Posterior cingulate gyrus (tissue), 11 donors: ENCODE measurements at regions not wholly inside any gene's neighbourhood (a gene's known extent, or its start where the extent isn't known, plus 50 kb on each side); places are given as distances from the start of the nearest gene placed in this dataset.

Experiments used
- DNase-seq, 10 donors: peaks; one replicate each; pipeline versions ENCODE4 v3.0.0 to v3.0.0-alpha.2; 2020 to 2021; ENCODE audit warnings: mixed read lengths in 3 of 10
- intact Hi-C: fragments of 100-400 bp; cut with DNase I; formaldehyde crosslinking; loops from one replicate; pipeline ENCODE4 v1.15.1; 2023

DNA sequence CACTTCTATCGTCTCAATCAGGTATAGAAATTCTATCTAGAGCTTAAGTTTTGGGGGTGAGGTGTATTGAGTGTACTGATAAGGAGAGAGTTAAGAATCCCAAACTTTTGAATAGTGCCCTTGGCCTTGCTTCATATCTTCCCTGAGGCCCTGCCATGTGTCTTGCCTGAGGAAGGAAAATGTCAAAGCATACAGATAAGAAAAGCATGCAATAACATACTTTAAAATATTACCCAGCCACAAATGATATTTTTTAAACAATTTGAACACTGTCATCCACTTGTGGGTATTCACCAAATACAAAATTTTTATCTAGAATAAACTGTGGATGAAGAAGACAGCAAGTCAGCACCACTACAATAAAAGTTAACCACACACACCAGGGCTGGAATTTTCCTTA is 631.0 kb upstream of the ALCAM start:
- intact Hi-C loops = no loop called here
- DNase-seq = no peak

- no peak for DNase-seq
- intact Hi-C loops = no loop called here
Observed at GRCh38 chr3:104738271-104738670, 628.4 kb upstream of the ALCAM start.

- DNase-seq = no peak
- intact Hi-C loops = no loop called here
Observed at GRCh38 chr3:104740874-104741379, 625.8 kb upstream of the ALCAM start.

GRCh38 chr3:104742044-104742443 is 624.7 kb upstream of the ALCAM start:
- intact Hi-C loops = no loop called here
- no peak for DNase-seq

GRCh38 chr3:104745313-104745712 is 621.4 kb upstream of the ALCAM start:
- no peak for DNase-seq
- intact Hi-C loops = no loop called here

- intact Hi-C loops = no loop called here
- no peak for DNase-seq
Observed at GRCh38 chr3:104746056-104746455, 620.7 kb upstream of the ALCAM start.

DNA sequence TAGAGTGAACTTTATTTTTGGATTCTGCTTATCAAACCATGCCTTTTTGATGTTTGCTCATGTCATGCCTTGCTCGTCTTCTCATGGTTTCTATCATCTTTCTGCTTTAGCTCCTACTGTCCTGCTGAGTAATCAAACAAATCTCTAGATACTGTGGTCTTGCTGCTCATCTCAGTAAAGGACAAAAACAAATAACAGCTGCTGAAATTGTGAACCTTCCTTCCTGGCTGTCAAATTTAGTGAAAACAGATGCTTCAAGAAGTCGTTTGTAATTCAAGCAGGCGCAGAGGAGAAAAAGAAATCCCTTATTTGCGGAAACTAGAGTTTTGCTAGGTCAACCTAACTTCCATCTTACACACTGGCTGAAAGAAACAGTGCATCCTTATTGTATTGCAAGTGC is 616.1 kb upstream of the ALCAM start:
- intact Hi-C loops = no loop called here
- DNase-seq = no peak

DNA sequence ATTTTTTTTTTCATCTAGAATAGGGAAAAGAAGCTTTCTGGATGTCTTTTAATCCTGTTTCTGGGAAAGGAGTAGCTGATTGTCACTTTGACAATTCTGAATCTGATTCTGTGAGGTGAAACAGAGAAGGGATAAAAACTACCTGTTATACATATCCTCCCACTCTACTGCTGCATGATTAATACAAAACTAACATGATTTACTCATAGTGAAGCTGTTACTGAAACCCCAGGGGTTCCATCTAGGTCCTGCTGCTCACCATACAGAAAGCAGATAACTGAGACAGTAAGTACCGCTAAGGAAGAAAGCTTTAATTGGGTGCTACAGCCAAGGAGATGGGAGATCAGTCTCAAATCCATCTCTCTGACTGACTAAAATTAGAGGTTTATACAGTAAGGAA is 610.9 kb upstream of the ALCAM start:
- no peak for DNase-seq
- intact Hi-C loops = no loop called here

GRCh38 chr3:104763007-104763406 is 603.7 kb upstream of the ALCAM start:
- intact Hi-C loops = no loop called here

GRCh38 chr3:104764496-104764895 is 602.2 kb upstream of the ALCAM start:
- intact Hi-C loops = no loop called here
- no peak for DNase-seq

More at GRCh38 chr3:104763007-104763406, 603.7 kb upstream of the ALCAM start:
- DNase-seq = peak in 2 of 10 donors; percentile 9 to 15

- intact Hi-C loops = no loop called here
- DNase-seq = no peak
Observed at GRCh38 chr3:104768886-104769285, 597.8 kb upstream of the ALCAM start.

GRCh38 chr3:104779324-104779723 is 587.4 kb upstream of the ALCAM start:
- DNase-seq = no peak
- intact Hi-C loops = no loop called here

DNA sequence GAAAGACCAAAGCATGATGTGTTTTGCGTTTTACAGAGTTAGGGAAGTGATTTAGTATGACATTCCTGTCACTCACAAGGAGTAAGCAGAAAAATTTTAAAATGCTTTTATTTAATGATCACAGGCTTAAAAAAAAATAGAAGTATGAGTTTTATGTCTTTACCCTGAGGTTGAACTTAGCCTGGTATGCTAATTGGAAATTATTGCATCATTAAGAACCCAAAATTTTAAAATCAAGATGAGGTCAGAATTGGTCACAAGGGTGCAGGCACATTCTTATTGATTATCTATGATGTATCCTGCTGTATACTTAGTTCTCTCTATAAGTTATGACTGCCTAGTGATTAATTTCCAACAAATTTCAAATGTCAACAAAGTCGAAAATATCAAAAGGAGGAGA is 585.6 kb upstream of the ALCAM start:
- no peak for DNase-seq
- intact Hi-C loops = no loop called here

- no peak for DNase-seq
- intact Hi-C loops = no loop called here
Observed at GRCh38 chr3:104785947-104786346, 580.8 kb upstream of the ALCAM start.

DNA sequence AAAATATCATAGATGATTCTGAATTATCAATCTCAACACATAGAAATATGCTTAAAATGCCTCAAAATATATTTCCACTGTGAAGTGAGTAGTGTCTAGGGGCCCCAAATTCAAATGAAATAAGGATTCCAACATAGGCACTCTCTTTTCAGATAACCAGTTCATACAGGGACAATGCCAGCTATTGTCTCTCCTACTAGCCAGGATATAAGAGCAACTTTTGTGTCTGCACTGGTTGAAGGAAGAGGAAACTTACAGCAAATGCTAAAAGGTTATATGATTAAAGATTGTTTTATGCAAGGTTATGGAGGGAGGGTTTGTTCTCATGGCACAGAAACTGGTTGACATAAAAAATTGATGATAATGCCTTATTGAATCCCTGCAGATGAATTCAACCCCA is 579.4 kb upstream of the ALCAM start:
- DNase-seq = no peak
- intact Hi-C loops = no loop called here

DNA sequence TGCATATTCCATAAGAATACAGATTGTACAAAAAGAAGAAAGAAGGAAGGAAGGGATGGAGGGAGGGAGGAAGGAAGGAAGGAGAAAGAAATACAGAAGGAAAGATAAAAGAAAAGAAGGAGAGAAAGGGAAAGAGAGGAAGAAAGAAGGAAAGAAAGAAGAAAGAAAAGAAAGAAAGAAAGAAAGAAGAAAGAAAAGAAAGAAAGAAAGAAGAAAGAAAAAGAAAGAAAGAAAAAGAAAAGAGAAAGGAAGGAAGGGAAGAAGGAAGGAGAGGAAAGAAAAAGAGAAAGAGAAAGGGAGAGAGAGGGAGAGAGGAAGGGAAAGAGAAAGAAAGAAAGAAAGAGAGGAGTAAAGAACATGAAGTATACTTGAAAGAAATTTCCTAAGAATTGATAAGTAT is 577.9 kb upstream of the ALCAM start:
- intact Hi-C loops = no loop called here
- no peak for DNase-seq

DNA sequence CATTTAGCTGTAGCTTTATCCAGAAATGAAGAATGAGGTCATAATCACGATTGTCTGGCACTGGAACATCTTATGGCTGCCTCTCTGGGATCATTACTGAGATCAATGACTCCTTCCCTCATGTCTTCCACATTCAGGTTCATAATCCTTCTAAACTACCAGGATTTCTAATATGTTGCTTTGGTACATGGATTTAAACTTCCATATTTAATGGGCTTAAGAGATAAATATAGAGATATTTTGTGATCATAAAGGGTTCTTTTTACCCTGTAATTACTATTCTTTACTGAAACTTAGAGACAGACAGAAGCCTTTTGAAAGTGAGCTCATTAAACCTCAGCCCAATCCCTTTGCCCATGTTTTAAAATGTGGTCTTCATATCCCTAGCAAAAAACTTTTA is 575.4 kb upstream of the ALCAM start:
- intact Hi-C loops = no loop called here
- DNase-seq = no peak

GRCh38 chr3:104796556-104796955 is 570.2 kb upstream of the ALCAM start:
- DNase-seq = no peak
- intact Hi-C loops = no loop called here

- intact Hi-C loops = no loop called here
- no peak for DNase-seq
Observed at GRCh38 chr3:104805042-104805441, 561.7 kb upstream of the ALCAM start.

- intact Hi-C loops = no loop called here
- DNase-seq = no peak
Observed at GRCh38 chr3:104805508-104805907, 561.2 kb upstream of the ALCAM start.

- DNase-seq = no peak
- intact Hi-C loops = no loop called here
Observed at GRCh38 chr3:104810896-104811295, 555.8 kb upstream of the ALCAM start.

DNA sequence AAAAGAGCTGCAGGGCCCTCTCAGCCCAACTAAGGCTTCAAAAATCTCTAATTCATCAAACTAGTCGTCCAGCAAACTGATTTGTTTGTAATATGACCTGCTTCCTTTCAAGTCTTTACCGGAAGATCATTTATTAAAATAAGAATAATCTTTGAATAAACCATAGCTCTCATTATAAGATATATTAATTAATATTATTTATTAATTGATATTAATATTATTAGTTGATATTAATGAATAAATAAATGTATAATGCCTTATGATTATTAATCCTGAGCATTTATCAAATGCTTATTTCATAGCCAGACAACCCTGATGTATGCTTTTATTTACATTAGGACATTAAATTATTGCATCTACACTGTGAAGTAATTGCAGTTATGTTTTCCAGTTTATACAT is 550.7 kb upstream of the ALCAM start:
- intact Hi-C loops = no loop called here
- no peak for DNase-seq

DNA sequence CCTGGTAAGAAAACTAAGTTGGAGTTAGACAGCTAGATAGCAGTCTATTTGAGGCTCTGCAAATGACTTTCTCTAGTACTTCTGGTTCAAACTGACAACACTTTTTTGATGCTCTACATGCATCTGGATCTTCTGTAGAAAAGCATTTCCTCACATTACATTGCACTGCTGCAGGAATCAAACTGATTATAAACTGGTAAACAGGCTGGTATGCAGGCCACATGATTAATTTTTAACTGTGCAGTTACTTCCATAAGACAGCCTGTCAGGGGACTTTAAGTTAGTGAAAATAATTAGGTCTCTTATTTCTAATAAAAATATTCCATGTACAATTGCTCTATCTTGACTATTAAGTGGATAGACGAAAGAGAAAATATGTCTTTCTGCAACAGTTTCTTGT is 550.0 kb upstream of the ALCAM start:
- intact Hi-C loops = no loop called here
- DNase-seq = no peak
